SH-SY5Y (cell line): ENCODE measurements at regions not wholly inside any gene's neighbourhood (a gene's known extent, or its start where the extent isn't known, plus 50 kb on each side); places are given as distances from the start of the nearest gene placed in this dataset.

Experiments used
- GATA2 ChIP-seq: IDR thresholded peaks from 2 replicates; pipeline ENCODE4 v1.6.1; 2011; ENCODE audit warnings: mild to moderate bottlenecking, low read depth, low read length
- GATA3 ChIP-seq: IDR thresholded peaks from 2 replicates; pipeline ENCODE4 v1.6.1; 2011; ENCODE audit warnings: low read depth, mild to moderate bottlenecking, low read length, moderate library complexity

- TF ChIP-seq GATA2: no peak
Observed at GRCh38 chr5:165673499-165673898, 2168.1 kb downstream of the MAT2B start.

DNA sequence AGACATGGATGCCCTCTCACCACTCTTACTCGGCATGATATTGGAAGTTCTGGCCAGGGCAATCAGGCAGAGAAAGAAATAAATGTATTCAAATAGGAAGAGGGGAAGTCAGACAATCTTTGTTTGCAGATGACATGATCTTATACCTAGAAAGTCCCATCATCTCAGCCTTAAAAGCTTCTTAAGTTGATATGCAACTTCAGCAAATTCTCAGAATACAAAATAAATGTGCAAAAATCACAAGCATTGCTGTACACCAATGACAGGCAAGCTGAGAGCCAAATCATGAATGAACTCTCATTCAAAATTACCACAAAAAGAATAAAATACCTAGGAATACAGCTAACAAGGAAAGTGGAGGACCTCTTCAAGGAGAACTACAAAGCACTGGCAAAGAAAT lies 2190.4 kb downstream of the MAT2B start:
- no peak for TF ChIP-seq GATA3
- TF ChIP-seq GATA2: no peak

- no peak for TF ChIP-seq GATA2
- TF ChIP-seq GATA3: no peak
Observed at GRCh38 chr5:165705960-165706359, 2200.5 kb downstream of the MAT2B start.

DNA sequence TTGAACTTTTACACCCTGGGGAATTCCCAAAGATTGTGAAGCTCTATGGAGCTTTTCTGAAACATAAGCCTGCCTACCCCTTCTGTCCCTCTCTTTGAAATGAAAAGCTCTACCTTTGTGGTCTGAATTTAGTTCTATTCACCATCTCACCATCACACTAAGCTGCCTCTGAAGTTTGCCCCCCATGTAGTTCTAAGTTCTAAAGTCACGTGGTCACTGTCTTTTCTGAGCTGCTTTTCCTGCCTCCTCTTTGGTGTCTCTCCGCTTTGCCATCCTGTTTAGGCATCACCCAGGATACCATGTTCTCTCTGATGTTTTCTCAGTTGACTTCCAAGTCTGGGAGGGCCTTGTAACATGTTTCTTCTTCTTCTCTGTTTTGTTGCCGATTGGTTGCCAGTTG lies 2206.6 kb downstream of the MAT2B start:
- TF ChIP-seq GATA2 (no peak), GATA3 (no peak)

DNA sequence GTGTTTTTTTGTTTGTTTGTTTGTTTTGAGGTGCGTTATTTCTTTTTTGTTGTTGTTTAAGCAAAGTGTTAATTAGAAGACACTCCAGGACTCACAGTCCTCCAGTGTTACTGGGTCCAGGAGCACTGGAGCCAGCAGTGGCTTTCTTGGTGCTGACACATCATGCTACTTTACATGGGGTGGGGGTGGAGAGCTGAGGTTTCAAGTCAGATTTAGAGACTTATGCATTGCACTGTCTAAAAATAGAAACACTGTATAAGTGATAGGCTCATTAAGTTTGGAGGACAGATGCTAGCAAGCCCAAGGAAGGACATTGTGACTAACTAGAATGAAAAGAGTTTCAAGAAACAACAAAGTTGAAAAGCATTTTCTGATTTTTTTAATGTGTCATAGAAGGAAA lies 2209.2 kb downstream of the MAT2B start:
- TF ChIP-seq GATA3: no peak
- TF ChIP-seq GATA2: no peak

DNA sequence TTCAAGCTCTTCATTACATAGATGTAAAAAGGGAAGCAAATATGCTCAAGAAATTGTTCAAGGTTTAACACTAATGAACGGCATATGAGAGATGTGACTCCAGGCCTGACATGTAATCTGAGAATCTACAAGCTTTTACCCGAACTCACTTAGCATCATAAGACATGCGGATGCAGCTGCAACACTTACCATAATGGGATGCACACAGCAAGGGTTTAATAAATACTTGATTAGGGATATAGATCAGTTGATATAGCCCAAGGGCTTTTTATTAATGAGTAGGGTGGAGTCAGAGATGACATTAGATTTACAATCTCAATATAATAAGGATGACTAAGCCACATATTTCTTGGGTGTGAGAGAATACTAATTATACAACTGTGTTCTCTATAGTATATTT lies 2215.5 kb downstream of the MAT2B start:
- TF ChIP-seq GATA3 (no peak), GATA2 (no peak)

GRCh38 chr5:165722401-165722800 lies 2217.0 kb downstream of the MAT2B start:
- no peak for TF ChIP-seq GATA3
- TF ChIP-seq GATA2: no peak

GRCh38 chr5:165723931-165724330 lies 2218.5 kb downstream of the MAT2B start:
- TF ChIP-seq GATA2 (no peak), GATA3 (no peak)

- TF ChIP-seq GATA2: no peak
- TF ChIP-seq GATA3: peak; percentile 65; the same call in 1 of the 2 replicates
Observed at GRCh38 chr5:165728425-165728824, 2223.0 kb downstream of the MAT2B start.

DNA sequence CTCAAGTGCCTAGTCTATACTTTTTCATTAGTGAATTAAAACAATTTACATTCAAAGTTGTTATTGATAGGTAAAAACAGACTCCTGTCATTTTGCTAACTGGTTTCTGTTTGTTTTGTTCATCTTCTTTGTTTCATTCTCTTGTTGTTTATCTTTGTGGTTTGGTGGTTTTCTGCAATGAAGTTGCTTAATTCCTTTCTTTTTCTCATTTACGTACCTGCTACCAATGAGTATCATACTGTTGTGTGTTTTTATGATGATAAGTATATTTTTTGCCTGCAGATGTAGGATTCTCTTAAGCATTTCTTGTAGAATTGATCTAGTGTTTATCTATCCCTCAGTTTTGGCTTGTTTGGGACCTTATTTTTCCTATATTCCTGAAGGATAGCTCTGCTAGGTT lies 2230.0 kb downstream of the MAT2B start:
- TF ChIP-seq GATA3 (no peak), GATA2 (no peak)

GRCh38 chr5:165739079-165739741 lies 2233.8 kb downstream of the MAT2B start:
- no peak for TF ChIP-seq GATA2
- no peak for TF ChIP-seq GATA3

DNA sequence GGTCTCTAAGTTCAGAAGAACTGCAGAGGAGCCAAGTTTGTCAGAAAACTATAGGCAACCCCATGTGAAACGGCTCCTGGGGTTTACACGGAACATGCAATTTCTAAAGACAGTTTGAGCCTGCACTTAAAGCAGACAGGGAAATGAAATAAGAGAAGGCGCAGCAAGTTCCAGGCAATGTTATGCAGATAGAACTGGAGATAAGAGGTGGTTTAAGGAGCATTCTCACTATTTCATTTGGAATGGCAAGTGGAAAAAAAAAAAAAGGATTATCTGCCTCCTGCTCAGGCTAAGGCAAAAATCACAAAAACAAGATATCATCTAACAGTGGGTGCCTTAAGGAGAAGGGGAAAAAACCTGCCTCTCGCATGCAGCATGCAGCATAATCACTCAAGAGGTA lies 2252.4 kb downstream of the MAT2B start:
- TF ChIP-seq GATA3: no peak
- no peak for TF ChIP-seq GATA2

- TF ChIP-seq GATA2: no peak
- TF ChIP-seq GATA3: no peak
Observed at GRCh38 chr5:165775111-165775510, 2269.7 kb downstream of the MAT2B start.

GRCh38 chr5:165779505-165779904 lies 2274.1 kb downstream of the MAT2B start:
- TF ChIP-seq GATA2 (no peak), GATA3 (no peak)

DNA sequence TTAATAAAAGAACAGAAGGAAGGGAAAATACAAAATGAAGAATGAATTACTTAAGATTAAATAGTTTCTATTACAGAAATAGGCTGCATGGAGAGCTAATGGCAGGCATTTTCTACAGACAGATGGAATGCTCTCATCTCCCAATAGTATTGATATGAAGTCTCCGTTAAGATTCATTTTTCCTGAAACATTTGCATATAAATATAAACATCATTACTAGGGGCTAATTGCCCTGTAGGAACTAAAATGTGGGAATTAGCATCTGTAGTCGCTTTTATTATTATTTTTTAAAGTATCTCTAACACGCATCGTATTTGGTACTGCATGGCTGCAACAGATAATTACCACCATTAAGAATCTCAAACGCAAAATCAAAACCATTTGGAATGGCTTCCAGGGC lies 2275.5 kb downstream of the MAT2B start:
- no peak for TF ChIP-seq GATA3
- no peak for TF ChIP-seq GATA2

DNA sequence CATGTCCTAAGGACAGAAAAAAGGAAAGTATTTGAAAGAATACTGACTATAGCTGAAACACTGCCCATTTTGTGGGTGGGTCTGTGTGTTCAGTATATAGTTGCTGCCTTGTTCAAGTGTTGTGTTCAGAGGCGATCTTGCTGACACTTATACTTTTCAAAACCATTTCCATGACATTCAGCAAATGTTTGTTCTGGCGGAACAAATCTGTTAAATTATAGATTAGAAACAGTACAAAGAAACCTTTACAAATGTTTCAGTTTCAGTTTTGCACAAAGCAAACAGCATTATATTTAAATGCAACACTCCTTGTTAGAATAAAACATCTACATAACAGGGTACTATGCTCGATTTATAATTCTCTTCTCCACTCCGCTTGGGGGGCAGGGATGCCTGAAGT lies 2276.3 kb downstream of the MAT2B start:
- TF ChIP-seq GATA2: no peak
- no peak for TF ChIP-seq GATA3
